Adipocyte (in vitro differentiated cells): ENCODE measurements at regions not wholly inside any gene's neighbourhood (a gene's known extent, or its start where the extent isn't known, plus 50 kb on each side); places are given as distances from the start of the nearest gene placed in this dataset.

Experiments used
- DNase-seq: peaks from one replicate; pipeline ENCODE4 v3.0.0-alpha.2; 2015; ENCODE audit warnings: low read depth
- H3K27me3 ChIP-seq: replicated peaks from 2 replicates; pipeline ENCODE4 v1.7.0; 2013; ENCODE audit warnings: mild to moderate bottlenecking, low read length, moderate library complexity; ENCODE audit not compliant: control insufficient read depth, insufficient read depth
- H3K36me3 ChIP-seq: 2 replicates; pipeline ENCODE4 v1.7.0; 2013; ENCODE audit warnings: low read length, mild to moderate bottlenecking, moderate library complexity; ENCODE audit not compliant: control insufficient read depth, insufficient read depth, severe bottlenecking
- H3K4me1 ChIP-seq: 2 replicates; pipeline ENCODE4 v1.7.0; 2013; ENCODE audit warnings: mild to moderate bottlenecking, low read length, moderate library complexity; ENCODE audit not compliant: control insufficient read depth, insufficient read depth
- H3K4me3 ChIP-seq: 2 replicates; pipeline ENCODE4 v1.7.0; 2013; ENCODE audit warnings: mild to moderate bottlenecking, low read length, moderate library complexity
- H3K9ac ChIP-seq: 2 replicates; pipeline ENCODE4 v1.7.0; 2013; ENCODE audit warnings: mild to moderate bottlenecking, low read length, moderate library complexity
- H3K9me3 ChIP-seq: 2 replicates; pipeline ENCODE4 v1.7.0; 2013; ENCODE audit warnings: mild to moderate bottlenecking, low read length, moderate library complexity; ENCODE audit not compliant: control insufficient read depth

DNA sequence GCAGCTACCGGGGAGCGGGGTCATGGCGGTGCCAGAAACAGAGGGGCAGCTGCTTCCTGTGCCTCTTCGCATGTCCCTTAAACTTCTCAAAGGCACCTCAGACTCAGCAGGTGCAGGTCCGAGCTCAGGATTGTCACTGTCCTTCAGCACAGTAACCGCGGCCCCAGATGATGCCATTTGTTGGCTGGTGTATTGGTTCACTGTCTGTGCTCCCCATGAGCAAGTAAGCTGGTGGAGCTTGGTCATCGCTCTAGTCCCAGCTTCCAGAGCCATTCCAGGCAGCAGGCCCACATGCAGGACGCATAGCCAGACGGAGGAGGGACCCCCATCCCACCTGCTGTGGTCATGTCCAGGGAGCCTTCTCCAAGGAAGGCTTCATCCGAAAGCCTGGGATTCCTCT is 154.0 kb upstream of the AJAP1 start:
- no peak for DNase-seq
- H3K9me3 ChIP-seq: peaks cover 3% of the 10 kb centered on the region

DNA sequence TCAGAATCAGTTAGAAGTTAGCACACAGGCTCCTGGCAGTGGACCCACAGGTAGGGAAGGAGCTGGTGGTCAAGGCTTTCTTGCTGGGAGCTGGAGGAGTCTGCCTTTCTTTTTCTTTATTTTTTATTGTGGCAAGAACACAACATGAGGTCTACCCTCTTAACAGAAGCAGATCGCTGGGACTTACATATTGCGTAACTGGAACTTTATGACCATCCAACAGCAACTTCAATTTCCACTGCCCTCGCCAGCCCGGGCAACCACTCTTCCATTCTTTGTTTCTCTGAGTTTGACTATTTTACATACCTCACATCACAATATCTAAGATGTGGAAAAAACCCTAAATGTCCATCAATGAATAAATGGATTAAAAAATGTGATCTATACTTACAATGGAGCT is 147.8 kb upstream of the AJAP1 start:
- Histone ChIP-seq H3K27me3 (no peaks in the 10 kb centered on the region), H3K9ac (no peak overlapping the region), H3K9me3 (no peaks in the 10 kb centered on the region), H3K36me3 (no peaks in the 10 kb centered on the region), H3K4me1 (no peaks in the 10 kb centered on the region), H3K4me3 (no peak overlapping the region)
- no peak for DNase-seq

More for the DNA sequence above, 154.0 kb upstream of the AJAP1 start:
- no peak overlapping the region for H3K9ac ChIP-seq
- no peaks in the 10 kb centered on the region for H3K36me3 ChIP-seq
- no peaks in the 10 kb centered on the region for H3K27me3 ChIP-seq
- H3K4me1 ChIP-seq: no peaks in the 10 kb centered on the region
- no peak overlapping the region for H3K4me3 ChIP-seq

DNA sequence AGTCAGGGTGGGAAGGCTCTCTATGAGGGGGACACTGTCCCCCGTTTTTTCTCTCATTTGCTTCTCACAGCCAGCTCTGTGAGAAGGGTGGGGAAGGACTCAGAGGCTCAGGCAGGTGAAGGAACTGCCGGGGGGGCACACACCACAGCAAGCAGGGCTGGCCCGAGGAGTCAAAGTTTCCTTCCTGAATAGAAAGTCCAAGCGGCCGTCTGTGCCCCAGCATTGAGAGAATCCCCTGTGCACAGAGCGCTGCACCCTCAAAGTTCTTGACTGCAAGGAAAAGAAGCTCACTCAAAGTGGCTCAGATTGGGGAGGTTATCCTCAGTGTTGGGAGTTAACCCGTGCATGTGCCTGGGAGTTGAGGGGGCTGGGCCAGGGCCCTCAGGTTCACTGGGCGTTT is 145.2 kb upstream of the AJAP1 start:
- Histone ChIP-seq H3K4me1 (no peaks in the 10 kb centered on the region), H3K9ac (no peak overlapping the region), H3K36me3 (no peaks in the 10 kb centered on the region), H3K9me3 (no peaks in the 10 kb centered on the region), H3K4me3 (no peak overlapping the region), H3K27me3 (no peaks in the 10 kb centered on the region)
- no peak for DNase-seq

- Histone ChIP-seq H3K4me3 (no peak overlapping the region), H3K9ac (no peak overlapping the region), H3K4me1 (no peaks in the 10 kb centered on the region), H3K36me3 (no peaks in the 10 kb centered on the region), H3K9me3 (no peaks in the 10 kb centered on the region), H3K27me3 (no peaks in the 10 kb centered on the region)
- DNase-seq: no peak
Observed at GRCh38 chr1:4510276-4510691, 144.1 kb upstream of the AJAP1 start.

DNA sequence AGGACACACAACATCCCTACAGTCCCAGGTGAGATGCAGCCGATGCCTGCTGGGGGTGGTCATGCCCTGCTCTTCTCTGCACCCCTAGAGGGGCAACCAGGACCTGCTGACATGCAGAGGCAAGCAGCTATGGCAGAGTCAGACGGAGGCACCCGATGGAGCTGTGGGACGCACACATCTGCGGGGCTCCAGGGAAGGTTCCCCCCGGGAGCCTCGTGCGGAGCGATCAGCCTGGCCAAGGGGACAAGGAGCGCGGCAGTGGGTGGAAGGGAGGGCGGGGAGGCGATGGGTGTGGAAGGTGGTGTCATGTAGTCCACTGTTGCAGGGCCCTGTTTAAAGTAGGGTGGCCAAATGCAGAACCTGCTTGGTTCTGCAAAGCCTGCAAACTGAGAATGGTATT is 143.0 kb upstream of the AJAP1 start:
- no peaks in the 10 kb centered on the region for H3K36me3 ChIP-seq

GRCh38 chr1:4512636-4513035 is 141.8 kb upstream of the AJAP1 start:
- Histone ChIP-seq H3K36me3 (no peaks in the 10 kb centered on the region), H3K9me3 (no peaks in the 10 kb centered on the region), H3K27me3 (no peaks in the 10 kb centered on the region), H3K4me1 (no peaks in the 10 kb centered on the region), H3K4me3 (no peak overlapping the region), H3K9ac (no peak overlapping the region)
- DNase-seq: no peak

More for the DNA sequence above, 143.0 kb upstream of the AJAP1 start:
- Histone ChIP-seq H3K9me3 (no peaks in the 10 kb centered on the region), H3K9ac (no peak overlapping the region), H3K4me3 (no peak overlapping the region), H3K4me1 (no peaks in the 10 kb centered on the region), H3K27me3 (no peaks in the 10 kb centered on the region)
- no peak for DNase-seq

DNA sequence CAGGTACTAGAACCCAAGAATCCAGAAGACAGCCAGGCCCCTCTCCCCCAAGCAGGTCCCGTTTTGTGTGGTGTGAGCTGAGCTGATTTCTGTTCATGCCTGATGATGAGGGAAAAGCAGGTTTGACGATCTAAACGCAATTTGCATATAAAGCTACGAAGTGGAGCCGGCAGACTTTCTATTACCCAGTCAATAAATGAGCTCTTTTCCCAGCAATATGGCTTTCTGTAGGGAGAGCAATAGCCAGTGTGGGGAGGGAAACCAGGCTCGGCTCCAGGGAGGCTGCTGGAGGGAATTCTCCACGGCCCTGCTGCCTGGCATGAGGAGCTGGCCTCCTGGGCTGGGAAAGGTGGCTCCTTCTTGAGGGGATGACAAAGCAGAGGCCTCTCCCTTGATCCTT is 140.7 kb upstream of the AJAP1 start:
- Histone ChIP-seq H3K4me1 (no peaks in the 10 kb centered on the region), H3K4me3 (no peak overlapping the region), H3K9ac (no peak overlapping the region), H3K9me3 (no peaks in the 10 kb centered on the region), H3K27me3 (no peaks in the 10 kb centered on the region), H3K36me3 (no peaks in the 10 kb centered on the region)
- no peak for DNase-seq

DNA sequence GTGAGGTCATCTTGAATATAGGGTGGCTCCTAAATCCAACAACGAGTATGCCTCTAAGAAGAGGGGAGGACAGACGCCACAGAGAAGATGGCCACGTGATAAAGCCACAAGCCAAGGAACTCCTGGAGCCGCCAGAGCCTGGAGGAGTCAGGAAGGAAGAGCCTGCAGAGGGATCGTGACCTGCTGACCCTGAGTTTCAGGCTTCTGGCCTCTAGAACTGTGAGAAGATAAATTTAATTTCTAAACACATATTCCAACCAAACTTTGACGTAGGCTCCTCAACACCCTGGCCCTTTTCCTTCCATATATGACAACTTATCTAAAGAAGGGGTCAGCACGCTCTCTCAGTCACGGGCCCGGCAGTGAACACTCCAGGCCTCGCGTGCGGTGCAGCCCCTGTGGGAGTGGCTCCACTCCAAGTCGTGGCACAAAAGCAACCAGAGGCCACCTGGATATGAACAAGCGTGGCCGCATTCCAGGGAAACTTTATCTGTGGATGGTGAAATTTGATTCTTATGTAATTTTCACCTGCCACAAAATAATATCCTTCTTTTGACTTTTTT is 138.6 kb upstream of the AJAP1 start:
- Histone ChIP-seq H3K4me1 (no peaks in the 10 kb centered on the region), H3K4me3 (no peak overlapping the region), H3K9ac (no peak overlapping the region), H3K27me3 (no peaks in the 10 kb centered on the region), H3K36me3 (no peaks in the 10 kb centered on the region), H3K9me3 (no peaks in the 10 kb centered on the region)
- no peak for DNase-seq

GRCh38 chr1:4516596-4516995 is 137.8 kb upstream of the AJAP1 start:
- H3K9me3 ChIP-seq: no peaks in the 10 kb centered on the region
- no peaks in the 10 kb centered on the region for H3K27me3 ChIP-seq
- H3K9ac ChIP-seq: no peak overlapping the region
- DNase-seq: no peak
- H3K36me3 ChIP-seq: no peaks in the 10 kb centered on the region
- H3K4me3 ChIP-seq: no peak overlapping the region
- no peaks in the 10 kb centered on the region for H3K4me1 ChIP-seq

DNA sequence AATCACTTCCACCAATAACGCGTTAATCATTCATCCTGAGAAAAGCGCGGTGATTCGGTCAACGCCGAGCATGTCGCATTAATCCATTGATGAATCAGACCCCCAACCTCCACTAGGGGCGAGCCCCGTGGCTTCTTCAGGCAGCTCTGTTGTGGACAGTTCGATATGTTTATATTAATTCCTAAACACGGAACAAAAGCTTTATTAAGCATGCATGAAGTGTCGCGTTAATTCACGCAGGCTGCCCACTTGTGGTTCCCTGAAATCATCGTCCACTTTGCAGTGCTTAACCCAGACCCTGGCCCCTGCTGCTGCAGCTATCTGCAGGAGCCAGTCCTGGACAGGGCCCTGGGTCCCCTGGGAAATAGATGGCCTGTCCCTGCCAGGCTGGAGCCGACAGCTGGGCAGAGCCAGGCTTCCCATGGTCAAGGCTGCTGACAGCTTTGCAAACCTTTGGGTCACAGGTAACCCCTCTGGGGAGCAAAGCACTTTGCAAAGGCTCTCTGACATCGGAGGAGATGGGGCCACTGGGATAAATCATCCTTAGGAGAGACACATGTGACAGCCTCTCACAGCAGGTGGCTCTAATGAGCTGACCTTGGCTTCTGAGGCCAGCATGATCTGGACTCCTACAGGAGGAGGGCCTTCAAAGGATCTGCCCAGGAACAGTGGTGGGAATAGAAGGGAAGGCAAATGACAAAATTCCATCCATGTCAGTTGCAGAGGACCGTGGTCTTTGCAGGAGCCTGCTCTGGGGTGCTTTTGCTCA is 137.0 kb upstream of the AJAP1 start:
- H3K9me3 ChIP-seq: no peaks in the 10 kb centered on the region
- H3K9ac ChIP-seq: no peak overlapping the region
- H3K36me3 ChIP-seq: no peaks in the 10 kb centered on the region
- H3K4me3 ChIP-seq: no peak overlapping the region
- no peaks in the 10 kb centered on the region for H3K27me3 ChIP-seq
- no peak for DNase-seq
- H3K4me1 ChIP-seq: no peaks in the 10 kb centered on the region

DNA sequence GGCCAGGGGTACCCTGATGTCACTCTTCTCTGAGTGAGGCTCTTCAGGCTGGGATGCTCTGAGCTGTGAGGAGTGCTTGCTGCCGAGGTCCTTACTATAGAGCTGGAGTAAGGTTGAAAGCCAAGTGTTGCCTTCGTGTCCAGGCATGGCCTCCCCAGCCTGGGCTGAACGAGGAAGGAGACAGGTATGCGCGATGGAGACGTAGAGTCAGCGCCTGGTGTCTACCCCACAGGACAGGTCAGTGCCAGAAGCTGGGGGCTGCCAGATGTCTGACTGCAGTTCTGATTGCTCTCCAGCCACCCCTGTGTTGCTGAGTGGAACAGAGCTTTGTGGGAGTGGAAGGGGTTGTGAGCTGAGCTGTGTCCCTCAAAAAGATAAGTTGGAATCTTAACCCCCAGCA is 135.8 kb upstream of the AJAP1 start:
- Histone ChIP-seq H3K4me1 (no peaks in the 10 kb centered on the region), H3K9ac (no peak overlapping the region)

GRCh38 chr1:4519954-4520353 is 134.5 kb upstream of the AJAP1 start:
- Histone ChIP-seq H3K36me3 (no peaks in the 10 kb centered on the region), H3K9me3 (no peaks in the 10 kb centered on the region), H3K27me3 (no peaks in the 10 kb centered on the region), H3K9ac (no peak overlapping the region), H3K4me3 (no peak overlapping the region), H3K4me1 (no peaks in the 10 kb centered on the region)
- no peak for DNase-seq

More for the DNA sequence above, 135.8 kb upstream of the AJAP1 start:
- Histone ChIP-seq H3K9me3 (no peaks in the 10 kb centered on the region), H3K4me3 (no peak overlapping the region), H3K36me3 (no peaks in the 10 kb centered on the region), H3K27me3 (no peaks in the 10 kb centered on the region)
- DNase-seq: no peak
